GM12878 (cell line): ENCODE measurements at regions not wholly inside any gene's neighbourhood (a gene's known extent, or its start where the extent isn't known, plus 50 kb on each side); places are given as distances from the start of the nearest gene placed in this dataset.

ENCODE experiments used
- ATAC-seq: fragments of 200-7000 bp; cut with Tn5 transposase; 3 replicates; pipeline ENCODE4 v1.9.1; 2020; ENCODE audit warnings: mild to moderate bottlenecking, moderate library complexity
- BruUV-seq: library from RNA; stranded (reverse); fragments of 400-500 nt; replicated peaks from 2 replicates; lab custom pipeline; 2021; lab: Mats Ljungman, UMichigan
- CTCF ChIA-PET: fragments of 300-600 bp; sonication (Branson Sonifier 250); formaldehyde crosslinking; extraction: SDS; loops from one replicate; lab custom pipeline; 2021; ENCODE audit warnings: inconsistent platforms; lab: Yijun Ruan, JAX
- POLR2A ChIA-PET: fragments of 350-600 bp; formaldehyde crosslinking; extraction: SDS; loops from one replicate; lab custom pipeline; 2021; ENCODE audit warnings: inconsistent platforms; lab: Charles Lee
- RAD21 ChIA-PET: fragments of 300-600 bp; sonication (Branson Sonifier 250); formaldehyde crosslinking; loops from one replicate; lab custom pipeline; 2023; ENCODE audit warnings: antibody characterized with exemption; ENCODE audit not compliant: unreplicated experiment; lab: Charles Lee
- SMC1A ChIA-PET: fragments of 300-600 bp; sonication (Branson Sonifier 250); formaldehyde crosslinking; loops from one replicate; lab custom pipeline; 2023; ENCODE audit not compliant: unreplicated experiment, uncharacterized antibody; lab: Charles Lee
- DNase-seq: peaks from one replicate; pipeline ENCODE4 v3.0.0-alpha.2; 2011; ENCODE audit warnings: low read depth, low spot score
- FAIRE-seq: peaks from 3 replicates; lab custom pipeline; 2011; peaks lifted over from hg19 to GRCh38; lab: Jason Lieb, UNC
- H2AFZ ChIP-seq: 2 replicates; pipeline ENCODE4 v1.6.0; 2011; ENCODE audit warnings: low read depth, low read length, control low read depth; ENCODE audit not compliant: control insufficient read depth
- H3K27ac ChIP-seq: 2 replicates; pipeline ENCODE4 v1.5.1; 2011; ENCODE audit warnings: control low read depth; ENCODE audit not compliant: control insufficient read depth, insufficient read depth
- H3K27me3 ChIP-seq, 2 experiments: replicated peaks in 1 of 2; 2 replicates each; pipeline versions ENCODE4 v1.6.0 to v1.6.1; 2011; ENCODE audit warnings: low read length in 1 of 2; ENCODE audit not compliant: control insufficient read depth in 2 of 2, insufficient read depth in 2 of 2
- H3K36me3 ChIP-seq, 2 experiments: 2 replicates each; pipeline ENCODE4 v1.5.1; 2011; ENCODE audit warnings: low read length in 1 of 2; ENCODE audit not compliant: control insufficient read depth in 2 of 2, insufficient read depth in 2 of 2
- H3K4me1 ChIP-seq: 2 replicates; pipeline ENCODE4 v1.6.1; 2011; ENCODE audit warnings: mild to moderate bottlenecking, low read length, moderate library complexity, mixed read lengths; ENCODE audit not compliant: control insufficient read depth, insufficient read depth
- H3K4me2 ChIP-seq: 2 replicates; pipeline ENCODE4 v1.6.0; 2011; ENCODE audit warnings: control low read depth; ENCODE audit not compliant: control insufficient read depth, insufficient read depth
- H3K4me3 ChIP-seq: fragments of 200-600 bp; sonication (generic); 2 replicates; pipeline ENCODE4 v1.5.1; 2016
- H3K79me2 ChIP-seq: 2 replicates; pipeline ENCODE4 v1.6.0; 2011; ENCODE audit warnings: low read length; ENCODE audit not compliant: control insufficient read depth, insufficient read depth
- H3K9ac ChIP-seq: 2 replicates; pipeline ENCODE4 v1.8.0; 2011; ENCODE audit warnings: low read length, control low read depth, mixed read lengths; ENCODE audit not compliant: control insufficient read depth, insufficient read depth
- H3K9me3 ChIP-seq: replicated peaks from 3 replicates; pipeline ENCODE4 v1.5.1; 2011; ENCODE audit warnings: mild to moderate bottlenecking, low read length; ENCODE audit not compliant: control insufficient read depth, insufficient read depth
- H4K20me1 ChIP-seq: 2 replicates; pipeline ENCODE4 v1.6.0; 2011; ENCODE audit not compliant: control insufficient read depth, insufficient read depth
- IRF4 ChIP-seq: IDR thresholded peaks from 2 replicates; pipeline ENCODE4 v1.6.1; 2011; ENCODE audit warnings: low read depth, low read length
- MYB ChIP-seq: fragments of 150-350 bp; IDR thresholded peaks from 2 replicates; pipeline ENCODE4 v1.6.1; 2014; ENCODE audit warnings: mild to moderate bottlenecking, low read depth, low read length, borderline replicate concordance
- ZNF217 ChIP-seq: fragments of 450-650 bp; IDR thresholded peaks from 2 replicates; pipeline ENCODE4 v1.6.1; 2017; ENCODE audit warnings: antibody characterized with exemption, mild to moderate bottlenecking
- ZSCAN29 ChIP-seq: fragments of 450-650 bp; IDR thresholded peaks from 2 replicates; pipeline ENCODE4 v1.6.1; 2017; ENCODE audit warnings: mild to moderate bottlenecking, moderate library complexity
- WGBS: methylation state at CpG from one replicate; pipeline ENCODE4 v1.1.6; 2016; ENCODE audit warnings: low lambda C conversion rate; ENCODE audit not compliant: insufficient replicate concordance, insufficient coverage; ENCODE audit errors: missing lambda C conversion rate; 5-methylcytosine and 5-hydroxymethylcytosine counted together
- in situ Hi-C: fragments of 300-500 bp; cut with MboI; formaldehyde crosslinking; loops from 9 replicates; pipeline ENCODE4 v1.14.3; 2018; ENCODE audit warnings: mixed read lengths
- intact Hi-C: fragments of 100-400 bp; cut with micrococcal nuclease; formaldehyde crosslinking; loops from one replicate; pipeline ENCODE4 v1.14.2; 2022; ENCODE audit not compliant: unreplicated experiment
- TF ChIP-seq, protein P1 (sequence below): IDR thresholded peaks from 2 replicates; pipeline ENCODE4 v1.6.1; 2012; ENCODE audit warnings: low read depth, low read length, improper control_type of control experiment
- TF ChIP-seq, protein P2 (sequence below): IDR thresholded peaks from 2 replicates; pipeline ENCODE4 v1.6.1; 2011; ENCODE audit warnings: borderline replicate concordance, low read depth, mild to moderate bottlenecking, moderate library complexity, low read length; ENCODE audit not compliant: insufficient read depth, poor library complexity, severe bottlenecking

DNA sequence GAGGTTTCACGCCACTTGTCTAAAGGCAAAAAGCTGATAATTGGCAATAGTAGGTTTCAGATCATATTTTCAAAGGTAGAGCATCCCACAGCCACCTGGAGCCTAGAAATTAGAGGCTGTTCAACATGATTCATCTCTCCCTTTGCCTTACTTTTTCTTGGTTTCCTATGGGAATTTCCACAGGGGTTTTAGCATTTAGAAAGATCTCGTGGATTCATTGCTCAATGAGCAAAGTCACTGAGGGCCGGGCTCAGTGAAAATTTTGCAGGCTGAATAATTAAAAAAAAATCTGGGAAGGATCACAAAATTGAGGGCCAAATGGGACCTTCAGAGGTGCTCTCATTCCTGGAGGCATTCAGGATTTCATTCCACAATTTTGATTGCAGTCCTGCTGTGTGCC lies 137.1 kb downstream of the VAPA start (continued):
- no peak for TF ChIP-seq MYB
- TF ChIP-seq, all 136 proteins: peak for 0

DNA sequence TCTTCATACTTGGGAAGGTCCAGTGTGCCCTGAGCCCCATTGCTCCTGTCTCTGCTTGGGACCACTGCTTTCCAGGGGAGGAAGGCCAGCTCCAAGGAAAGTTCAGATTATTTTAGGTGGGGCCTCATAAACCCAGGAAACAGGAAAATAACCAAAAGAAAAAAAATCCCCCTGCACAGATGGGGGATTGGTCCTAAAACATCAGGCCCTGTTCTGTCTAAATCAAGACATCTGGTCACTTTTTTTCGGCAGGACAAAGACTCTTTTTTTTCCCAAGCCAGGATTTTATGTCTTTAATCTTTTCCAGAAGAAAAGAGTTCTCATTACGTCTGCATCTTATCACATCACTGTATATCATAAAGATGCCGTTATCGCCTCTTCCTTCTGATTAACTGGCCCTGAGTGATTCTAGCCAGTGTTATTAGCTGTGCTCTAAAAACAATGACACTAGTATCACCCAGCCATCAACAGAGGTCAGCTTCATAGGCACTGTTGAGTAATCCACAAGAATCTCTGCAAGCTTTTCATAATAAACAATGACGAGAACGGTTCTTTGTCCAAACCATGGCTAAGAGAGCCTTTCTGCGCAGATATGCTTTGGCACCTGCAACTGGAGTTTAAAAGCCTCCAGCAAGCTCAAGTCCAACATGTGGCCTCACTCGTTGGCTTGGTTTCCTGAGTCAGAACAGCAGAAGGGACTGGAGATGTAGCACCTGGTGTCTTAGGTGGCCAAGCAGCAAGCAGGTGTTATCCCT lies 138.2 kb downstream of the VAPA start:
- Histone ChIP-seq H3K36me3 (no peaks in the 10 kb centered on the region), H2AFZ (no peak overlapping the region), H3K4me2 (no peak overlapping the region), H3K4me1 (no peaks in the 10 kb centered on the region), H3K79me2 (no peaks in the 10 kb centered on the region), H3K9ac (no peak overlapping the region), H3K4me3 (no peak overlapping the region), H3K27me3 (peaks cover 0 to 2% of the 10 kb centered on the region in 2 experiments; a peak in 1 of 4 replicates), H3K9me3 (no peaks in the 10 kb centered on the region), H3K27ac (no peak overlapping the region), H4K20me1 (no peaks in the 10 kb centered on the region)
- SMC1A ChIA-PET, result interaction anchor here (0.5 to 0.9 kb wide), 2 partner anchors 95 to 1759 kb away, joined by 3 read pairs; no protein-coding TSS in a partner anchor
- no TSS peak for BruUV-seq
- CTCF ChIA-PET, result no interaction called here
- 39% methylated on average over 8 of the region's 8 CpGs for WGBS
- DNase-seq (no peak), FAIRE-seq (no peak), ATAC-seq (no peak)
- intact Hi-C loops (no loop called here), in situ Hi-C loops (no loop called here)
- POLR2A ChIA-PET, result no interaction called here
- RAD21 ChIA-PET, result no interaction called here
- TF ChIP-seq, protein P1, sequence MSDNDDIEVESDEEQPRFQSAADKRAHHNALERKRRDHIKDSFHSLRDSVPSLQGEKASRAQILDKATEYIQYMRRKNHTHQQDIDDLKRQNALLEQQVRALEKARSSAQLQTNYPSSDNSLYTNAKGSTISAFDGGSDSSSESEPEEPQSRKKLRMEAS, result no peak
- TF ChIP-seq IRF4 (no peak), ZNF217 (no peak), ZSCAN29 (no peak)
- TF ChIP-seq, protein P2, sequence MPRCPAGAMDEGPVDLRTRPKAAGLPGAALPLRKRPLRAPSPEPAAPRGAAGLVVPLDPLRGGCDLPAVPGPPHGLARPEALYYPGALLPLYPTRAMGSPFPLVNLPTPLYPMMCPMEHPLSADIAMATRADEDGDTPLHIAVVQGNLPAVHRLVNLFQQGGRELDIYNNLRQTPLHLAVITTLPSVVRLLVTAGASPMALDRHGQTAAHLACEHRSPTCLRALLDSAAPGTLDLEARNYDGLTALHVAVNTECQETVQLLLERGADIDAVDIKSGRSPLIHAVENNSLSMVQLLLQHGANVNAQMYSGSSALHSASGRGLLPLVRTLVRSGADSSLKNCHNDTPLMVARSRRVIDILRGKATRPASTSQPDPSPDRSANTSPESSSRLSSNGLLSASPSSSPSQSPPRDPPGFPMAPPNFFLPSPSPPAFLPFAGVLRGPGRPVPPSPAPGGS, result no peak
